ENCODE measurements at regions not wholly inside any gene's neighbourhood (a gene's known extent, or its start where the extent isn't known, plus 50 kb on each side); places are given as distances from the start of the nearest gene placed in this dataset.
"Not testable (repeated sequence)": the region's sequence is repeated elsewhere in the genome, so short reads cannot be mapped to it uniquely, and the experiment has no call there.

DNA sequence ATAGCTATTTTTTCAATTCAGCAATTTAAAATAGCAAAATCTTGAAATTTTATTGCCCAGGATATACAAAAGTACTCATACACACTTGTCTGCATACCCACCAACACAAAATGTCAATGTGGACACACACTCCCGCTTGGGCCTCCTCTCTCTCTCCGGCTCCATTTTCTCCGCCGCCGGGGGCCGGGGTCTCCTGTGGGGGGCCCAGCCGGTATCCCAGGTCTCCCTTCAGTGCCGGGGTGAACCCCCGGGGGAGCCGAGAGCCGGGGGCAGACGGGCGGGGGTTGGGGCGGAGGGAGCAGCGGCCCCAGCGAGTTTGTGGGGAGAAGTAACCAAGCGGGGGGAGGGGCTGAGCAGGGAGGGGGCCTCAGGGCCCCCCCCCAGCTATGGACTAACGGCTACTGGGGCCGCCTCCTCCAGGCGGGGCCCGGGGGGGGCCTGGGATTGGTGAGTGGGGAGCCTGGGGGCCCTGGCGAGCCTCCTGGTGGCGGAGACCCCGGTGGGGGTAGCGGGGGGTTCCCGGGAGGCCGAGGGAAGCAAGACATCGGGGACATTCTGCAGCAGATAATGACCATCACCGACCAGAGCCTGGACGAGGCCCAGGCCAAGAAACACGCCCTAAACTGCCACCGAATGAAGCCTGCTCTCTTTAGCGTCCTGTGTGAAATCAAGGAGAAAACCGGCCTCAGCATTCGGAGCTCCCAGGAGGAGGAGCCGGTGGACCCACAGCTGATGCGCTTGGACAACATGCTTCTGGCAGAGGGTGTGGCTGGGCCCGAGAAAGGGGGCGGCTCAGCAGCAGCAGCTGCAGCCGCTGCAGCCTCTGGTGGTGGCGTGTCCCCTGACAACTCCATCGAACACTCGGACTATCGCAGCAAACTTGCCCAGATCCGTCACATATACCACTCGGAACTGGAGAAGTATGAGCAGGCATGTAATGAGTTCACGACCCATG lies 56.6 kb downstream of the CHST2 start:
- H4K20me1 ChIP-seq (ENCODE audit: insufficient read depth, low read length); H3K27me3 ChIP-seq (ENCODE audit: control insufficient read depth in 2 of 2, insufficient read depth in 2 of 2, low read length in 2 of 2); H3K79me2 ChIP-seq (ENCODE audit: insufficient read depth, low read length); DNase-seq; H3K9ac ChIP-seq (ENCODE audit: insufficient read depth, low read length, poor library complexity, severe bottlenecking); H2AFZ ChIP-seq (ENCODE audit: insufficient read depth, low read depth, low read length, poor library complexity, severe bottlenecking); intact Hi-C loops (cut with micrococcal nuclease); H3K27me3 Mint-ChIP-seq (ENCODE audit: low read depth in 3 of 3); H3K9me3 ChIP-seq (replicated peaks in 1 of 2; ENCODE audit: control insufficient read depth in 1 of 2, insufficient read depth in 1 of 2, low read length in 2 of 2); H3K4me3 Mint-ChIP-seq; H3K36me3 Mint-ChIP-seq; H3K27ac ChIP-seq (ENCODE audit: low read depth in 1 of 2, low read length in 2 of 2); H3K36me3 ChIP-seq (replicated peaks in 1 of 2; ENCODE audit: control insufficient read depth in 1 of 2, insufficient read depth in 2 of 2, low read length in 2 of 2); H3K4me2 ChIP-seq (replicated peaks; ENCODE audit: extremely low read depth, low read length, poor library complexity, severe bottlenecking); H3K4me3 ChIP-seq (replicated peaks in 1 of 3; ENCODE audit: low read depth in 2 of 3, low read length in 3 of 3): not testable (repeated sequence)
- peak overlapping the region in 1 of 7 donors; percentile 37 for H3K27ac Mint-ChIP-seq
- H3K4me1 Mint-ChIP-seq = peaks cover 43% of the 10 kb centered on the region
- H3K4me1 ChIP-seq (ENCODE audit: control insufficient read depth in 1 of 2, insufficient read depth in 2 of 2, low read length in 2 of 2) = peaks cover 28 to 37% of the 10 kb centered on the region in 2 donors
- WGBS (ENCODE audit: insufficient coverage) = 99% methylated on average over 18 of the region's 47 CpGs
- peaks cover 0 to 13% (median 6%) of the 10 kb centered on the region in 7 donors for H3K9me3 Mint-ChIP-seq

DNA sequence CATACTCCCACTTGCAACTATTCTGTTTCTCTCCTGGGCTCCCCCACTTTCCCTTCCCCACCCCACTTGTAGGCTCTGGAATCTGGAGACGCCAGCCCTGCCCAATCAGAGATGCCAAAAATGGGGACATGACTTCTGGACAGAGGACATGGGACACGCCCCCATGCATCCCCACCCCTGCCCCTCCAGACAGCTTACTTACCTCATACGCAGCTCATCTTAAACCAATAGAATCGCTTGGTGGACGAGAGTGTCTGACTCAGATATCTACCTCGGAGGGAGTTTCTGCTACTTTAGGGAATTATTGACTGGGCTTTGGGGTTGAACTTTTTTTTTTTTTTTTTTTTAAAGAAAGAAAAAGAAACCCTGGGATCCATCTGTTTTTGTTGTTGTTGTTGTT lies 58.4 kb downstream of the CHST2 start:
- H3K4me3 Mint-ChIP-seq; H3K27ac ChIP-seq (ENCODE audit: low read depth in 1 of 2, low read length in 2 of 2); H4K20me1 ChIP-seq (ENCODE audit: insufficient read depth, low read length); H3K9me3 Mint-ChIP-seq; H3K4me3 ChIP-seq (replicated peaks in 1 of 3; ENCODE audit: low read depth in 2 of 3, low read length in 3 of 3); H3K9me3 ChIP-seq (replicated peaks in 1 of 2; ENCODE audit: control insufficient read depth in 1 of 2, insufficient read depth in 1 of 2, low read length in 2 of 2); H3K4me2 ChIP-seq (replicated peaks; ENCODE audit: extremely low read depth, low read length, poor library complexity, severe bottlenecking); H3K27me3 Mint-ChIP-seq (ENCODE audit: low read depth in 3 of 3); H3K27me3 ChIP-seq (ENCODE audit: control insufficient read depth in 2 of 2, insufficient read depth in 2 of 2, low read length in 2 of 2); H2AFZ ChIP-seq (ENCODE audit: insufficient read depth, low read depth, low read length, poor library complexity, severe bottlenecking); intact Hi-C loops (cut with micrococcal nuclease); H3K36me3 Mint-ChIP-seq; H3K79me2 ChIP-seq (ENCODE audit: insufficient read depth, low read length); H3K36me3 ChIP-seq (replicated peaks in 1 of 2; ENCODE audit: control insufficient read depth in 1 of 2, insufficient read depth in 2 of 2, low read length in 2 of 2); H3K9ac ChIP-seq (ENCODE audit: insufficient read depth, low read length, poor library complexity, severe bottlenecking): not testable (repeated sequence)
- peak in 1 of 3 donors; percentile 56 for DNase-seq
- Mint-ChIP-seq H3K4me1 (peaks cover 39% of the 10 kb centered on the region), H3K27ac (peak overlapping the region in 5 of 7 donors; percentile 33 to 81 (median 42))
- H3K4me1 ChIP-seq (ENCODE audit: control insufficient read depth in 1 of 2, insufficient read depth in 2 of 2, low read length in 2 of 2) = peaks cover 17 to 33% of the 10 kb centered on the region in 2 donors
- 100% methylated on average over 1 of the region's 6 CpGs for WGBS (ENCODE audit: insufficient coverage)

DNA sequence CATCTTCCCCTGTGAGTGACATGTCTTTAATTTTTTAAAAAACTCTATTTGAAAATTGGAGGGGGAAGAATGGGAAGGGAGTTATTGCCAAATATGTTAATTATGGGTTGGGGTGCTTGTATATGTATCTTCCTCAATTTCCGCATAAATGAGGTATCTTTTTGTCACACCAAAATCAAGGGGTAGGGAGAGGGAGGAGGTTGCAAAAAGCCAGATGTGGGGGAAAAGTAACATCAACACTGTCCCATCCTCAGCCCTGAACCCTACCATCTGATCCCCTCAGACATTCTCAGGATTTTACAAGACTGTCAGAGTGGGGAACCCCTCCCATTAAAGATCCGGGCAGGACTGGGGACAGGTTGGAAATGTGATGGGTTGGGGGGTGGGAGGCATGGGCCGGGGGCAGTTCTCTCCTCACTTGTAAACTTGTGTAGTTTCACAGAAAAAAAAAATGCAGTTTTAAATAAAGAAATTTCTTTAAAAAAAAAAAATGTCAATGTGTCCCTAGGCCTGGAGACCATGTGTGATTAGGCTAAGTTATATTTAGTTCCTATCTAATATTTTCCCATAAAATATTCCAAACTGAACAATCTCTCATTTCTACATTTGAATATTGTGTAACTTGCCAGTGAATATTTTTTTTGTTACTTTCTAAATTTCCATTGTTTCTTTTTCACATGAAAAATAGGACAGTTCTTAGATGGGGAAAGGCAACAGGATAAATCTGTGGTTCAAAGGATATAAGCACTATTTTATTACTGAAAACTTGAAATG lies 59.4 kb downstream of the CHST2 start:
- H3K4me3 Mint-ChIP-seq = not testable (repeated sequence)
- H3K4me1 Mint-ChIP-seq = peaks cover 42% of the 10 kb centered on the region

More for the DNA sequence above, 59.4 kb downstream of the CHST2 start:
- H3K9me3 ChIP-seq (replicated peaks in 1 of 2; ENCODE audit: control insufficient read depth in 1 of 2, insufficient read depth in 1 of 2, low read length in 2 of 2); intact Hi-C loops (cut with micrococcal nuclease); H3K4me3 ChIP-seq (replicated peaks in 1 of 3; ENCODE audit: low read depth in 2 of 3, low read length in 3 of 3); H3K79me2 ChIP-seq (ENCODE audit: insufficient read depth, low read length); H3K9me3 Mint-ChIP-seq; H3K36me3 Mint-ChIP-seq; H3K27ac ChIP-seq (ENCODE audit: low read depth in 1 of 2, low read length in 2 of 2); H4K20me1 ChIP-seq (ENCODE audit: insufficient read depth, low read length); H3K27me3 Mint-ChIP-seq (ENCODE audit: low read depth in 3 of 3); H3K9ac ChIP-seq (ENCODE audit: insufficient read depth, low read length, poor library complexity, severe bottlenecking); H3K4me2 ChIP-seq (replicated peaks; ENCODE audit: extremely low read depth, low read length, poor library complexity, severe bottlenecking); H3K27me3 ChIP-seq (ENCODE audit: control insufficient read depth in 2 of 2, insufficient read depth in 2 of 2, low read length in 2 of 2); H3K36me3 ChIP-seq (replicated peaks in 1 of 2; ENCODE audit: control insufficient read depth in 1 of 2, insufficient read depth in 2 of 2, low read length in 2 of 2); H2AFZ ChIP-seq (ENCODE audit: insufficient read depth, low read depth, low read length, poor library complexity, severe bottlenecking): not testable (repeated sequence)
- DNase-seq = peak in 1 of 3 donors; percentile 43
- H3K4me1 ChIP-seq (ENCODE audit: control insufficient read depth in 1 of 2, insufficient read depth in 2 of 2, low read length in 2 of 2) = peaks cover 22 to 38% of the 10 kb centered on the region in 2 donors
- no CpG with 5 or more reads among the region's 3 CpGs for WGBS (ENCODE audit: insufficient coverage)
- peak overlapping the region in 6 of 7 donors; percentile 26 to 81 (median 56) for H3K27ac Mint-ChIP-seq
